Erythroblast (primary cell): ENCODE measurements at regions not wholly inside any gene's neighbourhood (a gene's known extent, or its start where the extent isn't known, plus 50 kb on each side); places are given as distances from the start of the nearest gene placed in this dataset.

Experiments
- GATA1 ChIP-seq: IDR thresholded peaks from 2 replicates; pipeline ENCODE4 v1.6.1; 2011; ENCODE audit warnings: low read depth, mild to moderate bottlenecking, control low read depth, low read length, moderate library complexity
- POLR2A ChIP-seq: IDR thresholded peaks from 2 replicates; pipeline ENCODE4 v1.6.1; 2011; ENCODE audit warnings: mild to moderate bottlenecking, low read length

GRCh38 chr2:151120011-151120410, 141.7 kb downstream of the RBM43 start:
- no peak for TF ChIP-seq POLR2A
- no peak for TF ChIP-seq GATA1
